ENCODE measurements at regions not wholly inside any gene's neighbourhood (a gene's known extent, or its start where the extent isn't known, plus 50 kb on each side); places are given as distances from the start of the nearest gene placed in this dataset.

GRCh38 chr2:167692191-167692590, 555.2 kb downstream of the STK39 start:
- no peaks in the 10 kb centered on the region for H3K9me3 ChIP-seq
- WGBS, 2 donors (ENCODE audit: low coverage in 1 of 2), result 88 to 90% methylated on average over 1 of the region's 1 CpG
- no peaks in the 10 kb centered on the region for H3K27me3 ChIP-seq
- in situ Hi-C loops (cut with MboI; ENCODE audit: low pct_ligation_motif_present in 1 of 4, low pct_unique_long_range_greater_than_20kb in 1 of 4, low sequenced_read_pairs in 3 of 4), result no loop called here
- H3K4me1 ChIP-seq, result no peaks in the 10 kb centered on the region
- no peak overlapping the region for H3K4me3 ChIP-seq
- DNase-seq, result no peak
- H3K27ac ChIP-seq, result no peak overlapping the region
- no peaks in the 10 kb centered on the region for H3K36me3 ChIP-seq
- intact Hi-C loops (cut with DNase I; ENCODE audit: low total_unique reads), result no loop called here
- no peak for TF ChIP-seq POLR2A (IDR thresholded peaks at IDR 0.05)
- TF ChIP-seq, protein P1, sequence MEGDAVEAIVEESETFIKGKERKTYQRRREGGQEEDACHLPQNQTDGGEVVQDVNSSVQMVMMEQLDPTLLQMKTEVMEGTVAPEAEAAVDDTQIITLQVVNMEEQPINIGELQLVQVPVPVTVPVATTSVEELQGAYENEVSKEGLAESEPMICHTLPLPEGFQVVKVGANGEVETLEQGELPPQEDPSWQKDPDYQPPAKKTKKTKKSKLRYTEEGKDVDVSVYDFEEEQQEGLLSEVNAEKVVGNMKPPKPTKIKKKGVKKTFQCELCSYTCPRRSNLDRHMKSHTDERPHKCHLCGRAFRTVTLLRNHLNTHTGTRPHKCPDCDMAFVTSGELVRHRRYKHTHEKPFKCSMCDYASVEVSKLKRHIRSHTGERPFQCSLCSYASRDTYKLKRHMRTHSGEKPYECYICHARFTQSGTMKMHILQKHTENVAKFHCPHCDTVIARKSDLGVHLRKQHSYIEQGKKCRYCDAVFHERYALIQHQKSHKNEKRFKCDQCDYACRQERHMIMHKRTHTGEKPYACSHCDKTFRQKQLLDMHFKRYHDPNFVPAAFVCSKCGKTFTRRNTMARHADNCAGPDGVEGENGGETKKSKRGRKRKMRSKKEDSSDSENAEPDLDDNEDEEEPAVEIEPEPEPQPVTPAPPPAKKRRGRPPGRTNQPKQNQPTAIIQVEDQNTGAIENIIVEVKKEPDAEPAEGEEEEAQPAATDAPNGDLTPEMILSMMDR (IDR thresholded peaks at IDR 0.05), result no peak
- no peak for TF ChIP-seq EP300 (IDR thresholded peaks at IDR 0.05; ENCODE audit: low read depth)
- TF ChIP-seq POLR2AphosphoS5 (IDR thresholded peaks at IDR 0.05), result no peak

DNA sequence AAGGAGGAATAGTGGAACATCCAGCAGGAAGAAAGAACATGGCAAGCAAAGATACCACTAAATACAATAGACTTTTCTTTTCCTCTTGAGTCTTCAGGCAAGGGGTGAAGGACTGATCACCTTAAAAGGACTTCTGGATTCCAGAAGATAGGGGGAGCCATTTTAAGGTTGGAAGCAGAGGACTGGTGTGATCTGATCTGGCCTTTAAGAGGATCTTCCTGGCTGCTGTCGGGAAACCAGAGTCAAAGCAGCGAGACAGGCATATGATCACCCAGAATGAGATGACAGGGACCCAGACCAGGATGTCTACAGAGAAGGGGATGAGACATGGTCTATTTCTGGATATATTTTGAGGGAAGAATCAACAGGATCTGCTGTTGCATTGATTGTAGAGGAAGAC, 558.0 kb downstream of the STK39 start:
- no peak overlapping the region for H3K4me3 ChIP-seq
- DNase-seq, result no peak
- TF ChIP-seq, protein P1 (IDR thresholded peaks at IDR 0.05), result peak in 1 of 5 experiments; percentile 2
- TF ChIP-seq POLR2A (IDR thresholded peaks at IDR 0.05) (no peak), POLR2AphosphoS5 (IDR thresholded peaks at IDR 0.05) (no peak), EP300 (IDR thresholded peaks at IDR 0.05; ENCODE audit: low read depth) (no peak)
- WGBS, 2 donors (ENCODE audit: low coverage in 1 of 2), result 91% methylated on average over 2 of the region's 2 CpGs; no CpG with 5 or more reads in 1 of the 2 donors
- H3K27ac ChIP-seq, result no peak overlapping the region
- no peaks in the 10 kb centered on the region for H3K36me3 ChIP-seq
- in situ Hi-C loops (cut with MboI; ENCODE audit: low pct_ligation_motif_present in 1 of 4, low pct_unique_long_range_greater_than_20kb in 1 of 4, low sequenced_read_pairs in 3 of 4) (no loop called here), intact Hi-C loops (cut with DNase I; ENCODE audit: low total_unique reads) (no loop called here)
- H3K27me3 ChIP-seq, result no peaks in the 10 kb centered on the region
- no peaks in the 10 kb centered on the region for H3K4me1 ChIP-seq
- no peaks in the 10 kb centered on the region for H3K9me3 ChIP-seq

DNA sequence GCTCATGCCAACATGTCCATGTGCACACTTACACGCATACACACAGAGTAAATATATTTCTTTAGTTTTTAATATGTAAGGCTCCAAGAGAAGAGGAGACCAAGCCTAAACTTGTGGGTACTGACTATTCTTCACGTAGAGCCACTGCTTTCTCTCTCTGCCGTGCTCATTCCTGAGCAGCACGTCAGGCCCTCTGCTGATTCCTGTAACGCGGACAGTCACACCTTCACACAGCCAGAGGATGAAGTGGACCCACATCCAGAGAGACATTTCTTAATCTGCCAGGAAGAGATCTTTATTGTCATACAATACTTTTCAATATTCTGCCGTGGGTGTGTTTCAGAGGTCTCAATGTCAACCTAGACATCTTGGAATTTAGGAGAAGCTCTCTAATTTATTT, 560.7 kb downstream of the STK39 start:
- Histone ChIP-seq H3K9me3 (no peaks in the 10 kb centered on the region), H3K27ac (no peak overlapping the region), H3K36me3 (no peaks in the 10 kb centered on the region), H3K4me3 (no peak overlapping the region), H3K27me3 (no peaks in the 10 kb centered on the region), H3K4me1 (no peaks in the 10 kb centered on the region)
- WGBS, 2 donors (ENCODE audit: low coverage in 1 of 2), result 83 to 85% methylated on average over 7 of the region's 7 CpGs
- TF ChIP-seq, protein P1 (IDR thresholded peaks at IDR 0.05), result no peak
- TF ChIP-seq EP300 (IDR thresholded peaks at IDR 0.05; ENCODE audit: low read depth) (no peak), POLR2A (IDR thresholded peaks at IDR 0.05) (no peak), POLR2AphosphoS5 (IDR thresholded peaks at IDR 0.05) (no peak)
- DNase-seq, result no peak
- in situ Hi-C loops (cut with MboI; ENCODE audit: low pct_ligation_motif_present in 1 of 4, low pct_unique_long_range_greater_than_20kb in 1 of 4, low sequenced_read_pairs in 3 of 4) (no loop called here), intact Hi-C loops (cut with DNase I; ENCODE audit: low total_unique reads) (no loop called here)

DNA sequence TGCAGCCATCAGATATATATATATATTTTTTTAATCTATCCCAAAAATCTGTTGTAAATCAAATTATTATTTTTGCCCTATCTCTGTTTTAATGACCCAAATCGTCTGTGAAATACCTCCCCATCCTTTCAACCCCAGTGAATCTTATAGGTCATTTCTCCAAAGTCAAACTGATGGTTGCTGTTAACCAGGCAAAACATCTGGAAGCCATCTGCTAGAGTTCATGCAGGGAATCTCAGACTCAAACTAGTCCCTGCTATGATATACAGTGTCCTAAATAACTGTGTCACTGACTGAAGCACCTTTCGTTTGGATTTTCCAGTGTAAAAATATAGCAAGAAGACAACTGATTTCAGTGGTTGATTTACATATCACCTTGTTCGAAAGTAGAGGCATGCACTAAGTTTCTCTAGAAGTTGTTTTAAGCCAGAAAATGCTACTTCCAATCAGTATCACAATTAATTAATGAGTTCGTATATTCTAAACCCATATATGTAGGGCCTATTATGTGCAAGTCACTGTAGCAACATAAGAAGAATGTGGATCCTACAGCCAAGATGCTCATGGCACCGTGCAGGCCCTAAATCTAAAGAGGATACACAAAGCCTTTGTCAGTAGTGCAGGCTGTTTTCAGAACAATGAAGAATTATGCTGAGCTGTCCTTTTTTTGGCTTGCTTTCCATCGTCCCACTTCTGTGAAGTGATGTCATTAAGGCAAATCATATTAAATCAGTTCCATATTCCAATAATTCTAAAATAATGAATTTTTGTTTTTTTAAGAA, 566.0 kb downstream of the STK39 start:
- in situ Hi-C loops (cut with MboI; ENCODE audit: low pct_ligation_motif_present in 1 of 4, low pct_unique_long_range_greater_than_20kb in 1 of 4, low sequenced_read_pairs in 3 of 4) (no loop called here), intact Hi-C loops (cut with DNase I; ENCODE audit: low total_unique reads) (loop anchor here (2.0 kb wide), 1 partner anchor 17 kb away; no protein-coding TSS in a partner anchor)
- no peak for DNase-seq
- TF ChIP-seq POLR2AphosphoS5 (IDR thresholded peaks at IDR 0.05), result no peak
- TF ChIP-seq EP300 (IDR thresholded peaks at IDR 0.05; ENCODE audit: low read depth), result no peak
- H3K4me3 ChIP-seq, result no peak overlapping the region
- no peaks in the 10 kb centered on the region for H3K36me3 ChIP-seq
- no peaks in the 10 kb centered on the region for H3K9me3 ChIP-seq
- H3K27me3 ChIP-seq, result no peaks in the 10 kb centered on the region
- WGBS, 2 donors (ENCODE audit: low coverage in 1 of 2), result 54 to 63% methylated on average over 4 to 6 of the region's 6 CpGs
- H3K27ac ChIP-seq, result no peak overlapping the region
- H3K4me1 ChIP-seq, result no peaks in the 10 kb centered on the region

Measured in transverse colon (tissue), 4 donors.